IMR-90 (cell line): ENCODE measurements at regions not wholly inside any gene's neighbourhood (a gene's known extent, or its start where the extent isn't known, plus 50 kb on each side); places are given as distances from the start of the nearest gene placed in this dataset.

ENCODE experiments used
- ATAC-seq: fragments of 200-7000 bp; cut with Tn5 transposase; 2 replicates; pipeline ENCODE4 v1.9.1; 2020; ENCODE audit warnings: low read depth, mild to moderate bottlenecking, moderate library complexity
- BruUV-seq: library from RNA; stranded (reverse); fragments of 400-500 nt; replicated peaks from 2 replicates; lab custom pipeline; 2021; lab: Mats Ljungman, UMichigan
- CTCF ChIA-PET: fragments of 300-600 bp; formaldehyde crosslinking; extraction: SDS; loops from one replicate; lab custom pipeline; 2021; ENCODE audit warnings: antibody characterized with exemption; lab: Yijun Ruan, JAX
- POLR2A ChIA-PET: fragments of 300-600 bp; sonication (Branson Sonifier 250); formaldehyde crosslinking; loops from one replicate; lab custom pipeline; 2022; ENCODE audit warnings: antibody characterized with exemption; ENCODE audit not compliant: unreplicated experiment; lab: Charles Lee
- DNase-seq: peaks from one replicate; pipeline ENCODE4 v3.0.0; 2013
- H2AFZ ChIP-seq: replicated peaks from 2 replicates; pipeline ENCODE3; 2013; ENCODE audit warnings: low read length, mild to moderate bottlenecking; ENCODE audit not compliant: poor library complexity
- H2AK5ac ChIP-seq: 2 replicates; pipeline ENCODE4 v1.6.1; 2013; ENCODE audit warnings: low read depth, low read length, inconsistent platforms
- H2AK9ac ChIP-seq: replicated peaks from 2 replicates; pipeline ENCODE3; 2013; ENCODE audit warnings: mild to moderate bottlenecking, low read depth, low read length, moderate library complexity; ENCODE audit not compliant: poor library complexity
- H2BK120ac ChIP-seq: 2 replicates; pipeline ENCODE4 v1.6.1; 2013; ENCODE audit warnings: low read depth, low read length, inconsistent platforms
- H2BK15ac ChIP-seq: 3 replicates; pipeline ENCODE4 v1.6.1; 2013; ENCODE audit warnings: low read depth, low read length, inconsistent platforms
- H2BK20ac ChIP-seq: 2 replicates; pipeline ENCODE4 v1.6.1; 2013; ENCODE audit warnings: low read depth, mild to moderate bottlenecking, inconsistent platforms, low read length, moderate library complexity
- H2BK5ac ChIP-seq: 2 replicates; pipeline ENCODE4 v1.6.1; 2013; ENCODE audit warnings: mild to moderate bottlenecking, low read depth, low read length, inconsistent platforms; ENCODE audit not compliant: poor library complexity, severe bottlenecking
- H3K14ac ChIP-seq: replicated peaks from 2 replicates; pipeline ENCODE4 v1.6.1; 2013; ENCODE audit warnings: low read depth, low read length, inconsistent platforms
- H3K18ac ChIP-seq: 2 replicates; pipeline ENCODE4 v1.6.1; 2013; ENCODE audit warnings: low read depth, low read length, control low read depth
- H3K23ac ChIP-seq: 2 replicates; pipeline ENCODE4 v1.6.1; 2013; ENCODE audit warnings: low read depth, low read length, inconsistent platforms
- H3K27ac ChIP-seq: 2 replicates; pipeline ENCODE4 v1.5.1; 2013; ENCODE audit warnings: mild to moderate bottlenecking, control low read depth, low read length; ENCODE audit not compliant: insufficient read depth
- H3K27me3 ChIP-seq: 2 replicates; pipeline ENCODE4 v1.6.1; 2013; ENCODE audit warnings: low read length; ENCODE audit not compliant: control insufficient read depth, insufficient read depth
- H3K36me3 ChIP-seq: 2 replicates; pipeline ENCODE4 v1.6.1; 2013; ENCODE audit warnings: low read length, mixed read lengths; ENCODE audit not compliant: control insufficient read depth, insufficient read depth
- H3K4ac ChIP-seq: 2 replicates; pipeline ENCODE4 v1.6.1; 2013; ENCODE audit warnings: low read depth, low read length, inconsistent platforms
- H3K4me1 ChIP-seq: 2 replicates; pipeline ENCODE4 v1.6.1; 2013; ENCODE audit warnings: low read length, mixed read lengths; ENCODE audit not compliant: control insufficient read depth, insufficient read depth
- H3K4me2 ChIP-seq: 2 replicates; pipeline ENCODE4 v1.6.1; 2013; ENCODE audit warnings: low read depth, mild to moderate bottlenecking, control low read depth, low read length, moderate library complexity
- H3K4me3 ChIP-seq: 2 replicates; pipeline ENCODE4 v1.5.1; 2013; ENCODE audit warnings: low read depth, mild to moderate bottlenecking, control low read depth, low read length, moderate library complexity; ENCODE audit not compliant: insufficient read depth
- H3K56ac ChIP-seq: 2 replicates; pipeline ENCODE4 v1.6.1; 2013; ENCODE audit warnings: low read length, inconsistent platforms; ENCODE audit not compliant: insufficient read depth; ENCODE audit errors: extremely low read depth
- H3K79me1 ChIP-seq, 2 experiments: 2 replicates each; pipeline ENCODE4 v1.6.1; 2013; ENCODE audit warnings: low read length in 2 of 2, inconsistent platforms in 1 of 2, low read depth in 1 of 2
- H3K9ac ChIP-seq: 2 replicates; pipeline ENCODE4 v1.6.1; 2013; ENCODE audit warnings: low read depth, low read length, control low read depth
- H3K9me1 ChIP-seq: 2 replicates; pipeline ENCODE4 v1.6.1; 2013; ENCODE audit warnings: low read length, inconsistent platforms; ENCODE audit not compliant: insufficient read depth
- H3K9me3 ChIP-seq: 2 replicates; pipeline ENCODE4 v1.6.1; 2013; ENCODE audit warnings: low read length; ENCODE audit not compliant: control insufficient read depth, insufficient read depth
- H4K20me1 ChIP-seq: 2 replicates; pipeline ENCODE4 v1.6.1; 2013; ENCODE audit warnings: low read length, inconsistent platforms; ENCODE audit not compliant: insufficient read depth
- H4K5ac ChIP-seq: 2 replicates; pipeline ENCODE4 v1.6.1; 2013; ENCODE audit warnings: mild to moderate bottlenecking, low read depth, low read length, control low read depth
- H4K8ac ChIP-seq, 2 experiments: 2 replicates each; pipeline ENCODE4 v1.6.1; 2013; ENCODE audit warnings: low read depth in 2 of 2, low read length in 2 of 2, control low read depth in 1 of 2, inconsistent platforms in 1 of 2
- H4K91ac ChIP-seq: 2 replicates; pipeline ENCODE4 v1.6.1; 2013; ENCODE audit warnings: low read depth, low read length, inconsistent platforms; ENCODE audit not compliant: insufficient read depth
- NFE2L2 ChIP-seq: fragments of 150-350 bp; IDR thresholded peaks from 2 replicates; pipeline ENCODE4 v1.6.1; 2016; ENCODE audit warnings: low read depth, mild to moderate bottlenecking, low read length
- WGBS, 2 experiments: methylation state at CpG; one replicate each; pipeline versions ENCODE4 v1.1.5 to v1.1.7; 2013; ENCODE audit warnings: missing lambda C conversion rate in 2 of 2; ENCODE audit not compliant: insufficient read length in 1 of 2; ENCODE audit errors: extremely low coverage in 2 of 2; 5-methylcytosine and 5-hydroxymethylcytosine counted together
- dilution Hi-C: fragments of 300-500 bp; cut with HindIII; formaldehyde crosslinking; loops from one replicate; pipeline ENCODE4 v1.14.3; 2018; ENCODE audit warnings: low sequenced_read_pairs; ENCODE audit not compliant: unreplicated experiment
- in situ Hi-C: fragments of 300-500 bp; cut with MboI; formaldehyde crosslinking; loops from 3 replicates; pipeline ENCODE4 v1.14.3; 2019; ENCODE audit warnings: low sequenced_read_pairs, inconsistent platforms, mixed read lengths
- intact Hi-C: fragments of 100-400 bp; cut with micrococcal nuclease; formaldehyde crosslinking; loops from 2 replicates; pipeline ENCODE4 v1.10.0; 2022

- Histone ChIP-seq H3K79me1 (no peaks in the 10 kb centered on the region), H3K36me3 (no peaks in the 10 kb centered on the region), H3K14ac (no peak overlapping the region), H3K9me3 (no peaks in the 10 kb centered on the region), H2BK120ac (no peak overlapping the region), H2AK5ac (no peak overlapping the region), H4K91ac (no peak overlapping the region), H2AK9ac (no peak overlapping the region), H2BK15ac (no peak overlapping the region), H3K4ac (no peak overlapping the region), H3K18ac (no peak overlapping the region), H3K27me3 (no peaks in the 10 kb centered on the region), H2BK5ac (no peak overlapping the region), H3K4me1 (no peaks in the 10 kb centered on the region), H3K9ac (no peak overlapping the region), H3K27ac (no peak overlapping the region), H3K4me2 (no peak overlapping the region), H3K56ac (no peak overlapping the region), H3K23ac (no peak overlapping the region), H3K9me1 (no peaks in the 10 kb centered on the region), H3K4me3 (no peak overlapping the region), H4K8ac (no peak overlapping the region), H2AFZ (no peak overlapping the region), H4K20me1 (no peaks in the 10 kb centered on the region), H2BK20ac (no peak overlapping the region), H4K5ac (no peak overlapping the region)
- dilution Hi-C loops (no loop called here), intact Hi-C loops (no loop called here), in situ Hi-C loops (no loop called here)
- no peak for ATAC-seq
- DNase-seq: no peak
- no TSS peak for BruUV-seq
- CTCF ChIA-PET: no interaction called here
- POLR2A ChIA-PET: no interaction called here
- no CpG with 5 or more reads among the region's 9 CpGs for WGBS, 2 experiments
- no peak for TF ChIP-seq NFE2L2
These were observed 217.9 kb downstream of the TBX18 start for GRCh38 chr6:84546427-84546914.
